ENCODE measurements at regions not wholly inside any gene's neighbourhood (a gene's known extent, or its start where the extent isn't known, plus 50 kb on each side); places are given as distances from the start of the nearest gene placed in this dataset.
"Not testable (repeated sequence)": the region's sequence is repeated elsewhere in the genome, so short reads cannot be mapped to it uniquely, and the experiment has no call there.

GRCh38 chr1:184888505-184888904 lies 85.8 kb downstream of the NIBAN1 start:
- peak; percentile 50 for DNase-seq (ENCODE audit: low read depth)

GRCh38 chr1:184882957-184883815 lies 91.1 kb downstream of the NIBAN1 start:
- no peak for DNase-seq (ENCODE audit: low read depth)

GRCh38 chr1:184881941-184882913 lies 92.1 kb downstream of the NIBAN1 start:
- peak; percentile 44 for DNase-seq (ENCODE audit: low read depth)

GRCh38 chr1:184879876-184880557 lies 94.3 kb downstream of the NIBAN1 start:
- no peak for DNase-seq (ENCODE audit: low read depth)

GRCh38 chr1:184878602-184879001 lies 95.7 kb downstream of the NIBAN1 start:
- DNase-seq (ENCODE audit: low read depth): no peak

- DNase-seq (ENCODE audit: low read depth): no peak
Measured at GRCh38 chr1:184878002-184878401, 96.3 kb downstream of the NIBAN1 start.

DNA sequence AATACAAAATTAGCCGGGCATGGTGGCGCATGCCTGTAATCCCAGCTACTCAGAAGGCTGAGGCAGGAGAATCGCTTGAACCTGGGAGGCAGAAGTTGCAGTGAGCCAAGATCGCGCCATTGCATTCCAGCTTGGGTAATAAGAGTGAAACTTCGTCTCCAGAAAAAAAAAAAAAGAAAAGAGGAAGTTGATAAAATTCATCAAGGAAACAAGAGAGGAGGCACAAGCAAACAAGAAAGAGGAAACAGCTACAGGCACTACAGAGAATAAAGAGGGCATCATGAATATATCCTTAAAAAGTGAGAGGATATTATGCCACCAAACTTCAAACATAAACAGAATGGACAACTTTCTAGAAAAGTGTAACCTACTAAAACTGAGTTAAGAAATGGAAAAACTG lies 98.3 kb downstream of the NIBAN1 start:
- not testable (repeated sequence) for DNase-seq (ENCODE audit: low read depth)

- no peak for DNase-seq (ENCODE audit: low read depth)
Measured at GRCh38 chr1:184875218-184875617, 99.1 kb downstream of the NIBAN1 start.

DNA sequence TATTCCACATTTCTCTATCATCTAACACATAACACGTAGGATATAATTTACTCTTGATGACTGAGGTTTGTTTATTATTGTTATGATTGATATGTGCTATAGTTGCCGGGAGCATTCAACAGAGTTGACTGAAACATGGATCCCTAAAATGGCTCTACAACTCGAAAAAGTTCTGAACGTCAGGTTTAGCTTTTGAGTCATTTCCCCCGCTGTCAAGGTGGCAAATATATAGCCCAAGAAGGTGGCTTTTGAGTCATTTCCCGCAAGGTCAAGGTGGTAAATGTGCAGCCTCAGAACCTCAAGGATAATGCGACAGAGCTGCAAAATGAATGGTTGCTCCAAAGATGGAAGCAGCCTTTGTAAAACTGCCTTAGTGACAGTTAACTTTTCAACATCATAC lies 104.0 kb downstream of the NIBAN1 start:
- DNase-seq (ENCODE audit: low read depth): no peak

DNA sequence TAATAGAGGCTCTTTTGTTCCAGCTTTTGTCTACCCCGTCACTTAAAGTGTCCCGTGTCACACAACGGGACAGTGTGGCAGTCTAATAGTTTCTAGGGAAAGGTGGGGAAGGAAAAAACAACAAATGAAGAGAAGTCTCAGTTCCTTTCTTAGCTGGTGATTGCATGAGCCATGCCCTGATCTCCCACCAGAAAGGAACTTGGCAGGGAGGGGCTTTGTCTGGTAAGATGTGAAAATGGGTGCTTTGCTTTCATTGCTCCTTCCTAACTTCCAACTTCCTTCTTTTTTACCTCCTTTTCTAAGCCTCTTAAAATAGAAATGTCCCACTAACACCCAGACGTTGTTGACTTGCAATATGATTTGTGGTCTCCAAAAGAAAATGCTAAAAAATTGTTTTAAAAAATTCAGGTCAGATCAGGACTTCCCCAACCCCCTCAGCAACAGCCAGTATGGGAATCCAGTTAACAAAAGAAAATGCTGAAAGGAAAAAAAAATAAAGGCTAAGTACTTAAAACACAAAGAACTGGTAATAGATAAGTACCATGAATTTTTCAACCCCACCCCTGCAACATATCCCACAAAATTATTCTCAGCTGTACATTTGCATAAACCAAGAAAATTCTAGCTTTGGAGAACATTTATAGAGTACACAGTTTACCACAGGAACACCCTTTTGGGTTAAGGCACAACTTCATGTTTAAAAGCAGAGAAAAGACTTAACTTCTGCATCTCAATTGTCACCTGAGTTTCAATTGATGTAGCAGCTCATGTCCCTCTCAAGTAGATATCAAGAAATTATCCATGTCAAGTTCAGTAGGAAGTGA lies 106.2 kb downstream of the NIBAN1 start:
- DNase-seq (ENCODE audit: low read depth): no peak

DNA sequence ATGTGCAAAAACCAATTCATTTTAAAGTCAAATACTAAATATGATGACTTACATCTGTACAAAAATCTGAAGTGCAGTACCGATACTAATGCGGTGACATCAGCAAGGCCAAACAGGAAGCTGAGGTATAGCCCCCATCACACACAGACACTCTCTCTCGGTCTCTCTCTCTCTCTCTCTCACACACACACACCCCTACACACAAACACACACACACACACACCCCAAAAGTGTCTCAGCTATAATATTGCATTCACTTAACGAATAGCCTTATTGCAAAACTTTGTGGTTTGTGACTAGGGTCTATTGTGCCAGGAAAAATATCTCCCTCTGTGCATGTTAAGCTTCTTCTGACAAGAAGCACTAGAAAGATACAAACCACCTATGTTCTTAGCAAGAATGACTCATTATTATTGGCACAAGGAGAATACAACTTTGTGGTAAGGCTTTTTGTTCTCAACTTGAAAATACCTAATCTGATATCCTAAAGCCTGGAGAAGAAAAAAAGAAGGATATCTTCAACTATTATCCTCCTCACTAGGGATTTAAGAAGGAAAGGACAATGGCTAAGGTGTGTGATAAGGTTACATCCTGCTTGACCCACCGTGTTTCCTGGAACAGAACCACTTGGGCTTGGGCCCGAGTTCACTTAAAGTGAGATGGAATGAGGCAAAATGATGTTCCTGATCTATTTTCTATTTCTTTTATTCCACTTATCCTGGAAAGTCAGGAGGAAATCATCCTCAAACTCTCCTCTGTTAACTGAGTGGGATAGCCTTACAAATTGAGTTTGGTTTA lies 107.1 kb downstream of the NIBAN1 start:
- DNase-seq (ENCODE audit: low read depth): peak; percentile 94

DNA sequence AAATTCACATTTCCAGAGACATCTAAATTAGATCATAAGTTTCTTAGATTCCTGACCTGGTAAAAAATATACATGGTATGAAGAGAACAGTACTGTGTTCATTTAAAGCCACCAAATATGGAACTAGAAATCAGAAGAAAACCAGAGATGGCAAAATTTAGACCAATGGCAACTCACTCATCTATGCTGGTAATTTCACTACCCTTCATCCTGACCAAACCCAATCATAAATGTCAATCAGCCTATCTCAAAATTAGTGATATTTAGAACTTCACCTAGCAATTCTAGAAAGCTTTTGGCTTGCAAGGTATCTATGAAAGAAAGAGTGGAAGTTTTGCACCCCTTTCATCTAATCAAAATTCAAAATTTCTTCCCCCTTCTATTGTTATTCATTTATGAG lies 107.7 kb downstream of the NIBAN1 start:
- DNase-seq (ENCODE audit: low read depth): no peak

DNA sequence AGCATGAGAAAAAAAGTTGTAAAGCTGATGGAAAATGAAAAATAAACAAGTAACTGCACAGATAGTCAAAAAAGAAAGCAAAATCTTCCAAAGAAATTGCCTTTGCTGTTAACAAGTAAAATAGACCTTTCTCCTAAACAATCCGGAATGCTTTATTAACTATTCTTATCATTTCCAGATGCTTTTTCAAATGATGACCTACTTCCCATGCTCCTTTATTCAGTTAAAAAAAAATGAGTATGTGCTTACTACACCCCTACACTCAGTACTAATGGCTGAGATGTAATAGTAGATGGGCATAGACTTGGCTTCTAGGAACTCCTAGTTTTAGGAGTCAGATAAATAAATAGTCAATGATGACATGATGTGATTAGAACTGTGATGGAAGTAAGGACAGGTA lies 108.5 kb downstream of the NIBAN1 start:
- no peak for DNase-seq (ENCODE audit: low read depth)

DNA sequence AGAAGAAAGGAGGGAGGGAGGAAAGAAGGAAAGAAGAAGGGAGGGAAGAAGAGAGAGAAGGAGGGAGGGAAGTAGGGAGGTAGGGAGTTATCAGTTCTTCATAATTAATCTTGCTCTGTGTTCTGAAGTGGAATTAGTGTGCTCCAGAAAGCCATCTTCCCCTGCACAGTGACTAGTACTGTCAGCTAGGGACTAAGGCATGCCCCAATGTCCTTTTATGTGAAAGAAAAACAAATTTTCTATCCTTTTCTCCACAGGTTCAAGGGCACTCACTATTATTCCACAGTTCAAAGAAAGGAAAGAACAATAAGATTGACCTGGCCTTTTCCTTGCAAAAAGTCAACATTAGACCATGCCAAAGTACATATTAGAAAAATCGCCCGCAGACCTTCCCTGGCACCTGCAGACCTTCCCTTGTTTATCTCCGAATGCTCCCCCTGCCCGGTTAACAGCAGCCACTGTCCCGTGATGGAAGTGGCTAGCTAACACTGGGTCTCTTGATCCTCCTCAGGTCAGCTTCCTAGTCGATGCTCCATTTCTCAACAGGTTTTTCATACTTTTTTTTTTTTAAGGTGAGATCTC lies 107.2 kb upstream of the EDEM3 start:
- DNase-seq (ENCODE audit: low read depth): no peak

DNA sequence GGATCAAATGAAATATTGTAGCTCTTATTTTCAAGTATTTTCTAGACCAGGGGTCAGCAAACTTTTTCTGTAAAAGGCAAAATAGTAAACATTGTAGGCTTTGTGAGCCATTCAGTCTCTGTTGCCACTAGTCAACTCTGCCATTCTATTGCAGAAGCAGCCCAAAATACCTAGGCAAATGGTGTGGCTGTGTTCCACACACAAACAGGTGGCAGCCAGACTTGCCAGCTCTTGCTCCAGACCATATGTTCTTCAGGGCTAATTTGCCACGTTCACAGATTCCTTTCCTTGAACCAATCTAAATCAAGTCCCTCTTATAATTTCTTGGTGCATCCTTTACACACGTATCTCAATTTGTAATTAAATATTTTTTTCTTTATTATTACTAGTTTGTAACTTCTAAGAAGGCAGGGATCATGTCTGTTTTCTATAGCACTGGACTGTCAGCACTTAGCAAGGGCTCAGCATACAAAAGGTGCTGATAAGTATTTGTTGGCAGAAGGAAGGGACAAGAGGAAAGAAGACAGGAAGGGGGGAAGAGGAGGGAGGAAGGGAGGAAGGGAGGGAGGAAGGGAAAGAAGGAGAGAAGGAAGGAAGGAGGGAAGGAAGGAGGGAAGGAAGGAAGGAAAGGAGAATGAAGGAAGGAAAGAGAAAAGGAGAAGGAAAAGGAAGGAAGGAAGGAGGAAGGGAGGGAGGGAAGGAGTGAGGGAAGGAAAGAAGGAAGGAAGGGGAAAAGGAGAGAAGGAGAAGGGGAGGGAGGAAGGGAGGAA lies 106.5 kb upstream of the EDEM3 start:
- no peak for DNase-seq (ENCODE audit: low read depth)

- DNase-seq (ENCODE audit: low read depth): no peak
Measured at GRCh38 chr1:184860535-184860934, 105.9 kb upstream of the EDEM3 start.

DNA sequence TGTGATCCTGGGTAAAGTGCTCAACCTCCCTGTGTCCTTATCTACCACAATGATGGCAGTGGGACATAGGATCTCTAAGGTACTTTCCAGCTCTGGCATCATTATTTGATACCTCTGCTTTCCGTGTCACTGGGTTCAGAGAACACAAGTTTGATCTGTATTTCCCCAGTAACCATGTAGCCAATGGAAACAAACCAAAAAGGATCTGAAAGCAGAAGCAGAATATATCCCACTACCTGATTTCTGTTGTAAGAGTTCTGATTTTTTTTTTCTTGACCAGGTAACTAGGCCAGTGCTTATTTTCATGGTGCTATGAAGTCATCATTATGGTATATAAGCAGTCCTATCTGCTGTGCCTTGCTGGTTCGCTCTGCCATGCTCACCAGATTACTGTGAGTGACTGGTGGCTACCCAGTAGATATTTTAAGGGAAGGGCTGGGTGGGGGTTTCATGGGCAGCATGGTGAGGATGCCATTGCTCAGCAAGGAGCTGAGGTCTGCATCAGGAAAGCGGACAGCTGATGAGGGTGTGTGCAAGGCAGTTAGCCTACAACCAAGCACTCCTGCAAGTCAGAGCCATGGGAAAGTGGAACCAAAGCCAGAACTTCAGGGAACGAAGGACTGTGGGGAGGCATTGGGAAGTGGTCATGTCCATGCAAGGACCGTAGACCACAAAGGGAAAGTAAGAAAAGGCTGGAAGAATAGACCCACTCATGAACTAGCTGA lies 104.9 kb upstream of the EDEM3 start:
- no peak for DNase-seq (ENCODE audit: low read depth)

- no peak for DNase-seq (ENCODE audit: low read depth)
Measured at GRCh38 chr1:184858288-184858687, 103.6 kb upstream of the EDEM3 start.
